GM13976 (cell line): ENCODE measurements at regions not wholly inside any gene's neighbourhood (a gene's known extent, or its start where the extent isn't known, plus 50 kb on each side); places are given as distances from the start of the nearest gene placed in this dataset.

Source experiments
- DNase-seq: peaks from one replicate; pipeline ENCODE4 v3.0.0; 2012; ENCODE audit warnings: low spot score
- in situ Hi-C: fragments of 300-500 bp; cut with MboI; formaldehyde crosslinking; loops from one replicate; pipeline ENCODE4 v1.12.0; 2022; ENCODE audit warnings: low sequenced_read_pairs, mixed read lengths, inconsistent platforms; ENCODE audit not compliant: unreplicated experiment
- TF ChIP-seq, protein P1 (sequence below): IDR thresholded peaks from 2 replicates; pipeline ENCODE4 v1.5.1; 2012; ENCODE audit warnings: borderline replicate concordance, mild to moderate bottlenecking; ENCODE audit not compliant: insufficient read depth; ENCODE audit errors: extremely low read depth, missing control alignments, control extremely low read depth

- in situ Hi-C loops: no loop called here
- TF ChIP-seq, protein P1, sequence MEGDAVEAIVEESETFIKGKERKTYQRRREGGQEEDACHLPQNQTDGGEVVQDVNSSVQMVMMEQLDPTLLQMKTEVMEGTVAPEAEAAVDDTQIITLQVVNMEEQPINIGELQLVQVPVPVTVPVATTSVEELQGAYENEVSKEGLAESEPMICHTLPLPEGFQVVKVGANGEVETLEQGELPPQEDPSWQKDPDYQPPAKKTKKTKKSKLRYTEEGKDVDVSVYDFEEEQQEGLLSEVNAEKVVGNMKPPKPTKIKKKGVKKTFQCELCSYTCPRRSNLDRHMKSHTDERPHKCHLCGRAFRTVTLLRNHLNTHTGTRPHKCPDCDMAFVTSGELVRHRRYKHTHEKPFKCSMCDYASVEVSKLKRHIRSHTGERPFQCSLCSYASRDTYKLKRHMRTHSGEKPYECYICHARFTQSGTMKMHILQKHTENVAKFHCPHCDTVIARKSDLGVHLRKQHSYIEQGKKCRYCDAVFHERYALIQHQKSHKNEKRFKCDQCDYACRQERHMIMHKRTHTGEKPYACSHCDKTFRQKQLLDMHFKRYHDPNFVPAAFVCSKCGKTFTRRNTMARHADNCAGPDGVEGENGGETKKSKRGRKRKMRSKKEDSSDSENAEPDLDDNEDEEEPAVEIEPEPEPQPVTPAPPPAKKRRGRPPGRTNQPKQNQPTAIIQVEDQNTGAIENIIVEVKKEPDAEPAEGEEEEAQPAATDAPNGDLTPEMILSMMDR: no peak
- no peak for DNase-seq
These were observed 1476.2 kb downstream of the NCAM2 start for GRCh38 chr21:22474403-22474802.

- no peak for DNase-seq
- in situ Hi-C loops: no loop called here
- TF ChIP-seq, protein P1: no peak
These were observed 1478.0 kb downstream of the NCAM2 start for GRCh38 chr21:22476214-22476613.

- no peak for DNase-seq
- in situ Hi-C loops: no loop called here
- TF ChIP-seq, protein P1: no peak
These were observed 1478.8 kb downstream of the NCAM2 start for GRCh38 chr21:22476726-22477646.

GRCh38 chr21:22490049-22490448 is 1491.8 kb downstream of the NCAM2 start:
- in situ Hi-C loops: no loop called here
- TF ChIP-seq, protein P1: no peak
- no peak for DNase-seq

DNA sequence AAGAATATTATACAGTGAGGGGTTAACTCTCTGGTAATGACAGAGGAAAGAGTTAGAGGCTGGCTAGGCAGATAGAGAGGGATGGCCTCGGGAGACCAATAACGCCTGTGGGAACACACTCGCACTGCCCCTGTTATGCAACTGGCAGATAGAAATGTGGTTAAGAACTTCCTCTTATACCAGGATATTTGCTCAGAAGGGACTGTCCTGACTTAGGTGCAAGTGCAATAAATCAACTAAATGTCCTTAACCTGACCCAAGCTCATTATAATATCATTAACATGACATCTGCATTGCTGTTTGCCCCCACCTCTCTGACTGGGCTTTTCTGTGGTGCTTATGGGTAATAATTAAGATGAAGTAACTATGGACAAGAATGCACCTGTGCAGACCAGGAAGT is 1518.0 kb downstream of the NCAM2 start:
- no peak for DNase-seq
- TF ChIP-seq, protein P1: no peak
- in situ Hi-C loops: no loop called here

GRCh38 chr21:22535630-22536029 is 1537.4 kb downstream of the NCAM2 start:
- DNase-seq: no peak
- TF ChIP-seq, protein P1: no peak
- in situ Hi-C loops: no loop called here
